SK-N-SH (cell line): ENCODE measurements at regions not wholly inside any gene's neighbourhood (a gene's known extent, or its start where the extent isn't known, plus 50 kb on each side); places are given as distances from the start of the nearest gene placed in this dataset.

ENCODE experiments used
- CTCF ChIA-PET: fragments of 300-600, 350-600 bp; formaldehyde crosslinking; extraction: SDS; loops from one replicate; lab custom pipeline; 2021; lab: Yijun Ruan, JAX
- POLR2A ChIA-PET: fragments of 350-600 bp; sonication (Branson Sonifier 250); formaldehyde crosslinking; extraction: SDS; loops from one replicate; lab custom pipeline; 2020; ENCODE audit warnings: antibody characterized with exemption, inconsistent platforms; lab: Yijun Ruan, JAX
- DNase-seq: peaks from one replicate; pipeline ENCODE4 v3.0.0; 2012
- H2AFZ ChIP-seq: fragments of 200-600 bp; sonication (generic); 2 replicates; pipeline ENCODE4 v1.8.1; 2016; ENCODE audit warnings: antibody characterized with exemption, mild to moderate bottlenecking, low read depth
- H3F3A ChIP-seq: fragments of 200-600 bp; sonication (generic); replicated peaks from 2 replicates; pipeline ENCODE3; 2016; ENCODE audit warnings: antibody characterized with exemption, mild to moderate bottlenecking; ENCODE audit not compliant: insufficient read depth
- H3K27ac ChIP-seq, 2 experiments: fragments of 200-500 bp in 1 of 2; fragments of 200-600 bp in 1 of 2; sonication (Bioruptor generic) in 1 of 2; sonication (generic), shearing (Covaris generic) in 1 of 2; 2 replicates each; pipeline versions ENCODE4 v1.5.1 to v1.6.1; 2014 to 2016; ENCODE audit warnings: low read depth in 2 of 2, inconsistent platforms in 1 of 2, low read length in 1 of 2, mild to moderate bottlenecking in 1 of 2, mixed read lengths in 1 of 2
- H3K27me3 ChIP-seq: fragments of 200-600 bp; sonication (generic), shearing (Covaris generic); 2 replicates; pipeline ENCODE4 v1.6.1; 2016; ENCODE audit warnings: mixed run types; ENCODE audit not compliant: insufficient read depth
- H3K36me3 ChIP-seq, 2 experiments: fragments of 200-500 bp in 1 of 2; fragments of 200-600 bp in 1 of 2; sonication (Bioruptor generic) in 1 of 2; sonication (generic) in 1 of 2; replicated peaks in 1 of 2; 2 replicates each; pipeline versions ENCODE3 to v1.5.1; 2014 to 2016; ENCODE audit warnings: low read length in 1 of 2, mild to moderate bottlenecking in 1 of 2; ENCODE audit not compliant: insufficient read depth in 2 of 2, control insufficient read depth in 1 of 2
- H3K4me1 ChIP-seq, 2 experiments: fragments of 200-500 bp in 1 of 2; fragments of 200-600 bp in 1 of 2; sonication (Bioruptor generic) in 1 of 2; sonication (generic), shearing (Covaris generic) in 1 of 2; 2 replicates each; pipeline versions ENCODE4 v1.5.1 to v1.6.1; 2014 to 2016; ENCODE audit warnings: low read depth in 1 of 2, low read length in 1 of 2, mixed run types in 1 of 2; ENCODE audit not compliant: insufficient read depth in 2 of 2, control insufficient read depth in 1 of 2
- H3K4me2 ChIP-seq: fragments of 200-600 bp; sonication (generic), shearing (Covaris generic); 2 replicates; pipeline ENCODE4 v1.6.1; 2017; ENCODE audit warnings: mixed run types
- H3K4me3 ChIP-seq, 2 experiments: fragments of 200-500 bp in 1 of 2; fragments of 200-600 bp in 1 of 2; sonication (Bioruptor generic) in 1 of 2; sonication (generic), shearing (Covaris generic) in 1 of 2; 2 replicates each; pipeline versions ENCODE4 v1.5.1 to v1.8.1; 2014 to 2016; ENCODE audit warnings: low read depth in 2 of 2, inconsistent platforms in 1 of 2, low read length in 1 of 2, mild to moderate bottlenecking in 1 of 2, mixed read lengths in 1 of 2, moderate library complexity in 1 of 2
- H3K79me2 ChIP-seq: fragments of 200-600 bp; sonication (generic); 2 replicates; pipeline ENCODE4 v1.8.1; 2017; ENCODE audit warnings: mild to moderate bottlenecking; ENCODE audit not compliant: insufficient read depth
- H3K9ac ChIP-seq: fragments of 200-600 bp; sonication (generic); 2 replicates; pipeline ENCODE4 v1.6.1; 2017; ENCODE audit warnings: mixed run types
- H3K9me2 ChIP-seq: fragments of 200-600 bp; sonication (generic); 2 replicates; pipeline ENCODE4 v1.6.1; 2017; ENCODE audit warnings: mixed run types
- H3K9me3 ChIP-seq: fragments of 200-600 bp; sonication (generic); 2 replicates; pipeline ENCODE4 v1.6.1; 2017; ENCODE audit warnings: mixed run types, mild to moderate bottlenecking, moderate library complexity
- H4K20me1 ChIP-seq: fragments of 200-600 bp; sonication (generic); 2 replicates; pipeline ENCODE4 v1.6.1; 2017; ENCODE audit warnings: mild to moderate bottlenecking, mixed run types; ENCODE audit not compliant: insufficient read depth
- CHD2 ChIP-seq: fragments of 150-350 bp; IDR thresholded peaks from 2 replicates; pipeline ENCODE4 v1.6.1; 2018; ENCODE audit warnings: low read length; ENCODE audit not compliant: partially characterized antibody
- CTCF ChIP-seq: fragments of 200-600 bp; sonication (generic); IDR thresholded peaks from 2 replicates; pipeline ENCODE4 v1.6.1; 2017; ENCODE audit warnings: antibody characterized with exemption, mild to moderate bottlenecking, moderate library complexity
- EP300 ChIP-seq, 2 experiments: IDR thresholded peaks; 2 replicates each; pipeline versions ENCODE4 v1.4.0 to v1.6.1; 2012; ENCODE audit warnings: borderline replicate concordance in 1 of 2, low read depth in 1 of 2, low read length in 1 of 2
- EZH2phosphoT487 ChIP-seq: fragments of 200-600 bp; sonication (generic); IDR thresholded peaks from 2 replicates; pipeline ENCODE4 v1.6.1; 2017; ENCODE audit warnings: low read depth, mixed run types, mild to moderate bottlenecking, antibody characterized with exemption, moderate library complexity, borderline replicate concordance
- FOSL2 ChIP-seq: IDR thresholded peaks from 2 replicates; pipeline ENCODE4 v1.4.0; 2012; ENCODE audit warnings: low read depth, mild to moderate bottlenecking, moderate library complexity, borderline replicate concordance
- FOXJ3 ChIP-seq: sonication (generic); formaldehyde crosslinking; IDR thresholded peaks from 2 replicates; pipeline ENCODE4 v1.5.1; 2020; ENCODE audit warnings: mild to moderate bottlenecking, missing genetic modification reagents
- FOXM1 ChIP-seq: IDR thresholded peaks from 2 replicates; pipeline ENCODE4 v1.4.0; 2012; ENCODE audit warnings: low read depth, mild to moderate bottlenecking
- JUND ChIP-seq: IDR thresholded peaks from 2 replicates; pipeline ENCODE4 v1.4.0; 2012
- MAX ChIP-seq: IDR thresholded peaks from 2 replicates; pipeline ENCODE4 v1.4.0; 2012; ENCODE audit warnings: low read depth
- MXI1 ChIP-seq: IDR thresholded peaks from 2 replicates; pipeline ENCODE4 v1.6.1; 2012; ENCODE audit warnings: mild to moderate bottlenecking, low read depth, low read length, improper control_type of control experiment
- NFIC ChIP-seq: IDR thresholded peaks from 2 replicates; pipeline ENCODE4 v1.4.0; 2012; ENCODE audit warnings: borderline replicate concordance
- NRF1 ChIP-seq: IDR thresholded peaks from 2 replicates; pipeline ENCODE4 v1.6.1; 2012; ENCODE audit warnings: low read depth, mild to moderate bottlenecking, low read length
- PBX3 ChIP-seq: IDR thresholded peaks from 2 replicates; pipeline ENCODE4; 2012
- POLR2AphosphoS5 ChIP-seq: IDR thresholded peaks from 2 replicates; pipeline ENCODE4 v1.6.1; 2012; ENCODE audit warnings: low read depth, low read length
- REST ChIP-seq: IDR thresholded peaks from 2 replicates; pipeline ENCODE4 v1.6.1; 2012; ENCODE audit warnings: mild to moderate bottlenecking, low read depth, low read length, moderate library complexity
- RFX5 ChIP-seq: IDR thresholded peaks from 2 replicates; pipeline ENCODE4 v1.6.1; 2012; ENCODE audit warnings: mild to moderate bottlenecking, improper control_type of control experiment, low read length
- SIN3A ChIP-seq: IDR thresholded peaks from 2 replicates; pipeline ENCODE4 v1.6.1; 2012; ENCODE audit warnings: low read depth, mild to moderate bottlenecking, low read length, moderate library complexity, borderline replicate concordance
- TCF12 ChIP-seq: IDR thresholded peaks from 2 replicates; pipeline ENCODE4 v1.4.0; 2012
- TEAD4 ChIP-seq: IDR thresholded peaks from 2 replicates; pipeline ENCODE4 v1.4.0; 2012; ENCODE audit warnings: mild to moderate bottlenecking, borderline replicate concordance; ENCODE audit not compliant: insufficient read depth
- USF1 ChIP-seq: IDR thresholded peaks from 2 replicates; pipeline ENCODE4 v1.4.0; 2012; ENCODE audit warnings: low read depth, borderline replicate concordance
- USF2 ChIP-seq: fragments of 150-350 bp; IDR thresholded peaks from 2 replicates; pipeline ENCODE4 v1.6.1; 2017; ENCODE audit warnings: antibody characterized with exemption, low read length, low read depth, borderline replicate concordance
- WGBS: methylation state at CpG from one replicate; pipeline ENCODE4 v1.1.6; 2017; ENCODE audit warnings: low lambda C conversion rate; 5-methylcytosine and 5-hydroxymethylcytosine counted together

- 0% methylated on average over 3 of the region's 3 CpGs for WGBS
- H2AFZ ChIP-seq, result no peak overlapping the region
- no peaks in the 10 kb centered on the region for H3K27me3 ChIP-seq
- H3K9ac ChIP-seq, result no peak overlapping the region
- CTCF ChIA-PET, result no interaction called here
- H3K9me3 ChIP-seq, result no peaks in the 10 kb centered on the region
- DNase-seq, result no peak
- no peaks in the 10 kb centered on the region for H4K20me1 ChIP-seq
- H3K79me2 ChIP-seq, result no peaks in the 10 kb centered on the region
- no peak overlapping the region for H3K4me2 ChIP-seq
- H3K4me3 ChIP-seq, result no peak overlapping the region
- no peaks in the 10 kb centered on the region for H3K4me1 ChIP-seq
- no peak overlapping the region for H3K27ac ChIP-seq
- TF ChIP-seq JUND (no peak), NFIC (no peak), FOXM1 (no peak), USF1 (no peak), FOSL2 (no peak), TEAD4 (no peak), SIN3A (no peak), RFX5 (no peak)
- TF ChIP-seq, all 33 proteins: peak for 0
- POLR2A ChIA-PET, result no interaction called here
- H3K36me3 ChIP-seq, result no peaks in the 10 kb centered on the region
- no peaks in the 10 kb centered on the region for H3F3A ChIP-seq
- no peaks in the 10 kb centered on the region for H3K9me2 ChIP-seq
Observed at GRCh38 chr12:114220311-114220710, 185.6 kb downstream of the TBX5 start.

GRCh38 chr12:114218136-114218535 is 187.8 kb downstream of the TBX5 start:
- Histone ChIP-seq H3K9me3 (no peaks in the 10 kb centered on the region), H2AFZ (no peak overlapping the region), H3K36me3 (no peaks in the 10 kb centered on the region), H3K9ac (no peak overlapping the region), H3K79me2 (no peaks in the 10 kb centered on the region), H3K27me3 (no peaks in the 10 kb centered on the region), H4K20me1 (no peaks in the 10 kb centered on the region), H3F3A (no peaks in the 10 kb centered on the region), H3K4me3 (no peak overlapping the region), H3K9me2 (no peaks in the 10 kb centered on the region), H3K4me2 (no peak overlapping the region), H3K4me1 (no peaks in the 10 kb centered on the region), H3K27ac (no peak overlapping the region)
- WGBS, result 0% methylated on average over 2 of the region's 2 CpGs
- CTCF ChIA-PET, result no interaction called here
- no peak for DNase-seq
- POLR2A ChIA-PET, result no interaction called here
- TF ChIP-seq EZH2phosphoT487 (no peak), USF2 (no peak), RFX5 (no peak), TCF12 (no peak), CTCF (no peak), REST (no peak), NRF1 (no peak), EP300 (IDR thresholded peaks at IDR 0.05; ENCODE audit: borderline replicate concordance in 1 of 2, low read depth in 1 of 2, low read length in 1 of 2) (no peak), POLR2AphosphoS5 (no peak), CHD2 (no peak), MXI1 (no peak), FOXJ3 (CRISPR knock-in tag) (no peak), MAX (no peak), PBX3 (no peak), NFIC (no peak)
